WI38 (cell line): ENCODE measurements at regions not wholly inside any gene's neighbourhood (a gene's known extent, or its start where the extent isn't known, plus 50 kb on each side); places are given as distances from the start of the nearest gene placed in this dataset.
"Not testable (repeated sequence)": the region's sequence is repeated elsewhere in the genome, so short reads cannot be mapped to it uniquely, and the experiment has no call there.

Experiments used
- H3K4me3 ChIP-seq: 2 replicates; pipeline ENCODE4 v1.5.1; 2011; ENCODE audit warnings: low read depth, mild to moderate bottlenecking, control low read depth, low read length
- CTCF ChIP-seq: IDR thresholded peaks from 2 replicates; pipeline ENCODE4 v1.5.1; 2012; ENCODE audit warnings: low read depth, mild to moderate bottlenecking, control low read depth, low read length

- no peak overlapping the region for H3K4me3 ChIP-seq
- TF ChIP-seq CTCF: no peak
Observed at GRCh38 chr12:131391399-131391798, 319.5 kb upstream of the SFSWAP start.

GRCh38 chr12:131394752-131395151, 316.1 kb upstream of the SFSWAP start:
- H3K4me3 ChIP-seq: not testable (repeated sequence)

GRCh38 chr12:131395209-131395684, 315.6 kb upstream of the SFSWAP start:
- H3K4me3 ChIP-seq: not testable (repeated sequence)

- H3K4me3 ChIP-seq: no peak overlapping the region
- TF ChIP-seq CTCF: no peak
Observed at GRCh38 chr12:131395971-131396573, 314.8 kb upstream of the SFSWAP start.

GRCh38 chr12:131397493-131398181, 313.3 kb upstream of the SFSWAP start:
- no peak for TF ChIP-seq CTCF
- no peak overlapping the region for H3K4me3 ChIP-seq

GRCh38 chr12:131399000-131399399, 311.9 kb upstream of the SFSWAP start:
- no peak overlapping the region for H3K4me3 ChIP-seq
- TF ChIP-seq CTCF: no peak

GRCh38 chr12:131400668-131401294, 310.1 kb upstream of the SFSWAP start:
- H3K4me3 ChIP-seq: not testable (repeated sequence)

- not testable (repeated sequence) for H3K4me3 ChIP-seq
Observed at GRCh38 chr12:131401907-131402633, 308.8 kb upstream of the SFSWAP start.

GRCh38 chr12:131402781-131403396, 308.0 kb upstream of the SFSWAP start:
- TF ChIP-seq CTCF: no peak
- no peak overlapping the region for H3K4me3 ChIP-seq
